B cell (primary cell): ENCODE measurements at regions not wholly inside any gene's neighbourhood (a gene's known extent, or its start where the extent isn't known, plus 50 kb on each side); places are given as distances from the start of the nearest gene placed in this dataset.
"Not testable (repeated sequence)": the region's sequence is repeated elsewhere in the genome, so short reads cannot be mapped to it uniquely, and the experiment has no call there.

Experiments
- CTCF ChIP-seq: fragments of 200-600 bp; IDR thresholded peaks from one replicate; pipeline ENCODE4 v1.8.0; 2022; ENCODE audit warnings: antibody characterized with exemption, mild to moderate bottlenecking
- EZH2 ChIP-seq: IDR thresholded peaks from 2 replicates; pipeline ENCODE4 v1.6.1; 2012; ENCODE audit warnings: borderline replicate concordance, low read depth, mild to moderate bottlenecking, moderate library complexity, low read length; ENCODE audit not compliant: insufficient read depth, poor library complexity, severe bottlenecking

GRCh38 chr6:80407976-80408375, 301.5 kb downstream of the BCKDHB start:
- TF ChIP-seq CTCF, EZH2: not testable (repeated sequence)
